AG08396 (cell line): ENCODE measurements at regions not wholly inside any gene's neighbourhood (a gene's known extent, or its start where the extent isn't known, plus 50 kb on each side); places are given as distances from the start of the nearest gene placed in this dataset.
A peak's percentile ranks its signal among the peaks of the same experiment; 100 is the strongest.

Experiments used
- DNase-seq: peaks from one replicate; pipeline ENCODE4 v3.0.0; 2012; ENCODE audit warnings: low spot score, mixed read lengths

DNA sequence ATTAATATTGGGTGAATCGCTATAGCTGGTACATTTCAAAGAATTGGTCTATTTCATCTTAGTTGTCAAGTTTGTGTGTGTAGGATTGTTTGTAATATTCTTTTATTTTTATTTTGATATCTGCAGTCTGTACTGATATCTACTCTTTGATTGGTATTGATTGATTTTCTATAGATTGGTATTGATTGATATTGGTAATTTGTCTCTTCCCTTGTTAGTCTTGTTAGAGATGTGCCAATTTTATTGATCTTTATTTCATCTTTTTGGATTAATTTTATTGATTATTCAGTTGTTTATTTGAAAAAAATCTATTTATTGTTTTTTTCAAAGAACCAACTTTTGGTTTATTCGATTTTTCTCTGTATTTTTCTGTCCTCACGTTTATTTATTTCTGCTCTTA is 61.4 kb downstream of the TM2D3 start:
- DNase-seq = no peak

GRCh38 chr15:101583284-101583683 is 68.9 kb downstream of the TM2D3 start:
- DNase-seq = no peak

- DNase-seq = no peak
Measured at GRCh38 chr15:101580431-101580830, 71.8 kb downstream of the TM2D3 start.

DNA sequence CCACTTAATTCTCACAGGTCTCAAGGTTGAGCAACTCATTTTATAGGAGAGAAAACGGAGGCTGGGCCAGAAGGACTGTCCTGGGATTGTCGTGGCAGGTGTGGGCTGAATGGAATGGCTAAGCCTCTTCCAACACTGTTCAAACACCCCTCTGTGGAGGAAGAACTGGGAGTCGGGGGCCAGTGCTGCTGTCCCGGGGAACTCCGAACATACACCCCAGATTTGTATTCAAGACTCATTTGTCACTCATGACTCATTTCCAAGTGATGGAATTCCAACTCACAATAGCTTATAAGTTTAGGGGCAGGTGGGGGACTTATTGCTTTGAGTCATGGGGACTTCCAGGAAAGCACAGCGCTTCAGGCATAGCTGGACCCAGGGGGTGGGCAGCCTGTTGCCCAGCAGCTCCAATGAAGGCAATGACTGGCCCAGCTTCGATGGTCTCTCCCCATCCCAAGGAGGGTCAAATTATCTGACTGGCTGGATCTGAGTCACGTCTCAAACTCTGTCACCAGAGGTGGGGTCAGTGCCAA is 72.5 kb downstream of the TM2D3 start:
- DNase-seq = no peak

GRCh38 chr15:101578443-101578894 is 73.7 kb downstream of the TM2D3 start:
- DNase-seq = peak; percentile 54

DNA sequence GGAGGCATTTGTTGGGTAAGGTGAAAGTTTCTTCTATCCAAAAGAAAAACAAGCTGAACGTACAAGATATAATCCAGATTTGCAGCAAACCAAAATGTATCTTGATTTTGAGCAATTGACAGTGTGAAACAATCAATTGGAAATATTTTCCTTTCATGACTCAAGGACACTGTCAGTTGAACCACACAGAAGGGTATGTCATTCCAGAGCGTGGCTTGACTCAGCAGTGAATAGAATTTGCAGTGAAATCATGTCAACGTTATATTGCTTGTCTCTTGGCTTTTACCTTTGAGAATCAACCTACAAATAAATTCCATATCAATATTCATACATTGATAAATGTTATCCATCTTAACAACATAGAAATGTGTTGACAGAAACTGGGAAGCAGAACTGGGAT is 78.2 kb downstream of the TM2D3 start:
- DNase-seq = no peak

GRCh38 chr15:101570241-101570640 is 80.7 kb upstream of the PCSK6 start:
- DNase-seq = no peak

- DNase-seq = no peak
Measured at GRCh38 chr15:101568821-101569555, 79.5 kb upstream of the PCSK6 start.

DNA sequence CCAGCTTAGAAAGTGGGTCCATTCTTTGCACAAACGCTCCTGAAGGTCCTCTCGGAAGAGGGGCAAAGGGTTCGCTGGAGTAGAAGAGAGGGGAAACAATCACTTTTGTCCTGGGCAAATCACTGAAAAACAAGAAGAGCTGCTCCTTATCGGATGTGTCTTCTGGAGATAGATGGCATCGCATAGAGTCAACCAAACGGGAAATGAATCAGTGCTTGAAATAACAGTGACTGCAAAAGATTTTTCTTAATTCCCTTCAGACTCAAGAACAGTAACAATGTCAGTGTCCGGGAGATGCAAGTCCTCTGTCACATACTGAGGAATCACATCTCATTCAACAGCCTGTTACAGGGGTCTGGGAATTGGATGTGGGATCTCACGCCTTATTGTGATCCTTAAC is 78.8 kb upstream of the PCSK6 start:
- no peak for DNase-seq

GRCh38 chr15:101566748-101567488 is 77.4 kb upstream of the PCSK6 start:
- no peak for DNase-seq

DNA sequence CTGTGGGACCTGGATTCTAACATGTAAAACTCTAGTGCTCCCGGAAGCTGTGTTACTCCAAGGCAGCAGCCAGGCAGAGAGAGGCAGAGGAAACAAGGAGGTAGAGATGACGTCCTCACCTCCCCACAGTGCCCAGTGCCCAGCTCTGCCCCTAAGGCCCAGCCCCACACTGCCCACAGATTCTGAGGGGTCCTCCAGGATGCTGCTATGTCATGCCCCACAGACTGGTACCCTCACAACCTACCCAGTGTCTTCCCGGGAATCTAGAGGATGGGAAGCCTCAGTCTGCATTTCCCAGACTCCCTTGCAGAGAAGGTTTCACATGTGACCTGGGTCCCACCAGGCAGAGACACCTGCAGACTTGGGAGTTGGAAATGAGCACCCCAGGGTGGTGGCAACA is 75.9 kb upstream of the PCSK6 start:
- no peak for DNase-seq

- no peak for DNase-seq
Measured at GRCh38 chr15:101563176-101563796, 73.8 kb upstream of the PCSK6 start.

DNA sequence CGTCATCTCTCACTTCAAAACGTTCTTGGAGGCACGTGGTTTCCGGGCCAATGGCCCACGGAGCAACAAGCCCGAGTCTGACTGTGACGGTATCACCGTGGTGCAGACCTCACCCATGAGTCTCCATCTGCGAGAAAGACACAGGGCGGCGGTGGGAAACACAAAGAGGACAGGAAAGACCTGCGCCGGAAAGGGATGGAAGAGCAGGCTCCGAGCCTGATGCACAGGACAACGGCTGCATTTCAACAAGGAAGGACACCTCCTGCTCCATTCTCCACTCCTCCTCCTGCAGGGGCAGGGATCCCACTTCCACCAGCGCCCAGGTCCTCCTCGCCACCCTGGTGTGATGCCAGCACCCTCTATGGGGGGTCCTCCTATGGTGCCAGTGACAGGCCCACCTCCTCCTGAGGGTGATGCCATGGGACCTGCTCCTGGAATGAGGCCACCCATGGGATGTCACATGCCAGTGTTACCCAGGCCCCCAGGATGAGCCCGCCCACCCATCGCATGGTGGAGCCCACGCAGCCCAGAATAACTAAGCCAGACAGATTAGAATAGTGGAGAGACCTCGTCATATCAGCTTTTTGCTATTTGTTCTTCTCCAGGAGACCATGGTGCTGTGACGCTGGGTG is 73.0 kb upstream of the PCSK6 start:
- no peak for DNase-seq

DNA sequence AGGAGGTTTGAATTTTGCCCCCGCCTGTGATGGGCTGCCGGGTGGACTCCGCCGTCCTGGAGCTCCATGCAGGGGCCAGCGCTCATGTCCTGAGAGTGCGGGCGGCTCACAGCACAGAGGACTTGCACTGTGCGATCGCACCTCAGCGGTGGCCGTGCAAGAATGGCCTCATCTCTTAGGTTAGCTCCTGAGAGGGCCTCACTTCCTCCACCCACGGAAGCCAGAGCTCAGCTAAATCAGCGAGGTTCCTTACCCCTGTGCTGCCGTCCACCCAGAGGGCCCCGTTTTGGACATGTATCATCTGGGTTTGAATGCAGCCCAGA is 72.0 kb upstream of the PCSK6 start:
- no peak for DNase-seq

DNA sequence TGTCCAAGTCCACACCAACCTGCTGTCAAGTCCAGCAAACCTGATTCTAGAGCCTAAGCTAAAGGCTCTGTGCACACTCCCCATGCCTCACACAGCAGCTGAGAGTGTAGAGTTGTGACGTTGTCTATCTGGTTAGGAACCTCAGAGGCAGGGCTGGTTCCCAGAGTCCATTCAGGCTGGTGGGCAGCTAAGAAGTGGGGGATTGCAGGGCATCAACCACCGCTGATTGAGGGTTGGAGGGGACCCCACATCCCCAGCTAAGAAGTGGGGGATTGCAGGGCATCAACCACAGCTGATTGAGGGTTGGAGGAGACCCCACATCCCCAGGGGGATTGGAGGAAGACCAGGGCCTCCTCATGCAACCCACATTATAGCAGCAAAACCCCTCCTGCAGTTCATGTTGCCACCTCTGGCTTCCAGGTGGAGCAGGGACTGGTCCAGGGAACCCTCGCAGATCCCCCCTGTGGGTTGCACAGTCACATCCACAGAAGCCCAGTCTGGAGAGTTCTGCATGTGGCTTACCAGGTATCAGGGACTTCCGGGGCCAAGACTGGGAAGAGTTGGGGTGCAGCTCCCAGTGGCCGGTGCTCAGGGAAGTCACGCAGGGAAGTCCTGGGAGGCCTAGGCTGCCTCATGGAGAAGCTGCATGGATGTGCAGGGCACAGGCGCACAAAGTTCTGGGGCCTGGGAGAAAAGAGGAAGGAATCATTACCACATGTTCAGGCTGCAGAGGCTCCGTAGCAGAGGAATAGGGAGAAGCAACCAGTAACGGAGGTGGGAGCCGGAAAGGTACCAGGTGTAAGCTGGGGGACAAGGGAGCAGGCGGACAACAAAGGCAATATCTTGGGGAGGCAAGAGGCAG is 71.4 kb upstream of the PCSK6 start:
- DNase-seq = no peak

DNA sequence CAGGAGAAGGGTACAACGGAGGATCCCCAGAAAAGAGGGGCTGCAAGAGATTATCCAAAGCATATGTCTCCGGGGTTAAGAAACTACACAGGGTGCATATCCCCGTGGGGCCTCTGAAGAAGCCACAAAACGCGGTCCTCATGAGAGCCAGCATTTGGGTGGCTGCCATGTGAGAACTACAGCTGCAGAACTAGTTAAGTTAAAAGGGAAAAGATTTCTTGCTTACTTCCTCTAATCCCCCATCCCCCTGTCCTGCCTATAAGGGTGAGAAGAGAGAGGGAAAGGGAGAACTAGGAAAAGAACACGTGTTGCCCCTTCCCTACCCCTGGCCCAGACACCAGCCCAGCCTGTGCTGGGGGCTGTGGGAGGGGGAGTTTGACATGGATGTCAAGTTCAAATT is 70.4 kb upstream of the PCSK6 start:
- DNase-seq = no peak

- no peak for DNase-seq
Measured at GRCh38 chr15:101558221-101558941, 68.9 kb upstream of the PCSK6 start.

DNA sequence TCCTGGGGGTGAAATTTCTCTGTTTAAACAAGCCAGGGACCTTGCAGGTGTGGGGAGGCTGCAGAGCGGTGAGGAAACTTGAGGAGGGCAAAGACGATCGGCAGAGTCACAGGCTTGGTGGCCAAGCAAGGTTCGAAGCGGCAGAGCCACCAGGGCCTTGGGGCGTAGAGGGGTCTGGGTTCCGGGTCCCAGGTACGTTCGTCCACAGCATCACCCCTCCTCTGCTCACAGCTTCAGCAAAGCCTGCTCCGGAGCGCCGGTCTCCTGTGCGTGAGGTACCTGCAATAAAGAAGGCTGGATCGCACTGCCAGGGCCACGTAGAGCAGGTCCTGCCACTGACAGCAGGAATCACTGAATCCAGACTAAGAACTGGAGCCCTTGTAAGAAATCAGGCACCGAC is 66.8 kb upstream of the PCSK6 start:
- no peak for DNase-seq

DNA sequence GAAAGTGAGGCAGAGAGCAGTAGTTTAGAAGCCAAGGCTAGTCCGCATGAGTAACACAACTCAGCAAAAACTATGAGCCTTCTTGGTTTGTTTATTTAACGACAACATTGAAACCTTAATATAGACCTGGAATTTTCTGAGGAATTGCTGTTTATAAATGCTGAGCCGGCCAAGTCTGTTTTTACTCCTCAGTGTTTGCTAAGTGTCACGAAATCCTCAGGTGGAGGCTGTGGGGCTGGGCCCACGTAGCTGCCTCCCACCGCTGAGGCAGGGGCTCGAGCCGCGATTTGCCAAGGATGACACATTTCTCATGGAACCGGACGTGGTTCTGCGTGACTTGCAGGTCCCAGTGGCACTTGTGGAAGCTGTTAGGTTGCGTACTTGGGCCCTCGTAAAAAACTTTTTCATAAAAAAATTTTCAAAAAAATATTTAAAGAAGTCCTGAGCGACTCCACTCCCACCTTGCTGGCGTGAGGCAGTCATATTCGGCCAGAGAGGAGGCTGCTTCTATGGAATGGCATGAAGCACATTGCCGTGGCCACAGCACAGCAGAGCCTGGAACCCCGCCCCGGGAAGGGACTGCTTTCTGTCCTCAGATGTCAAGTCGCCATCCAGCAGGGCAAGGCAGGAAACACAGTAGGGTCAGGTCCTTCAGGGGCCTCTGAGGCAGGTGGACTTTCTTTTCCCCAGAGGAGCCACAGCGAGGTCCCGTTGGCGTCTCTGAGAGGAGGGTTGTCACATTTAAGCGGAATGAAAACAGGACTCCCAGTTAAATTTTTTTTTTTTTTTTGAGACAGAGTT is 64.8 kb upstream of the PCSK6 start:
- DNase-seq = peak; percentile 44
